ENCODE measurements at regions not wholly inside any gene's neighbourhood (a gene's known extent, or its start where the extent isn't known, plus 50 kb on each side); places are given as distances from the start of the nearest gene placed in this dataset.

GRCh38 chr2:6082625-6083018 is 390.4 kb downstream of the SOX11 start:
- no peak for TF ChIP-seq CTCF (conservative IDR thresholded peaks at IDR 0.05; ENCODE audit: low read depth, low read length)
- no peak for TF ChIP-seq EZH2phosphoT487 (IDR thresholded peaks at IDR 0.05; ENCODE audit: borderline replicate concordance, low read length)
